OCI-LY1 (cell line): ENCODE measurements at regions not wholly inside any gene's neighbourhood (a gene's known extent, or its start where the extent isn't known, plus 50 kb on each side); places are given as distances from the start of the nearest gene placed in this dataset.

ENCODE experiments used
- EZH2 ChIP-seq: fragments of 200-600 bp; sonication (generic), shearing (Covaris generic); IDR thresholded peaks from 2 replicates; pipeline ENCODE4 v1.8.0; 2017; ENCODE audit warnings: borderline replicate concordance, mixed run types, mild to moderate bottlenecking, antibody characterized with exemption, low read length, moderate library complexity, mixed read lengths
- TF ChIP-seq, protein P1 (sequence below): fragments of 200-600 bp; sonication (generic), shearing (Covaris generic); IDR thresholded peaks from 2 replicates; pipeline ENCODE4 v1.5.1; 2017; ENCODE audit warnings: mild to moderate bottlenecking, antibody characterized with exemption, low read length, moderate library complexity, mixed read lengths

DNA sequence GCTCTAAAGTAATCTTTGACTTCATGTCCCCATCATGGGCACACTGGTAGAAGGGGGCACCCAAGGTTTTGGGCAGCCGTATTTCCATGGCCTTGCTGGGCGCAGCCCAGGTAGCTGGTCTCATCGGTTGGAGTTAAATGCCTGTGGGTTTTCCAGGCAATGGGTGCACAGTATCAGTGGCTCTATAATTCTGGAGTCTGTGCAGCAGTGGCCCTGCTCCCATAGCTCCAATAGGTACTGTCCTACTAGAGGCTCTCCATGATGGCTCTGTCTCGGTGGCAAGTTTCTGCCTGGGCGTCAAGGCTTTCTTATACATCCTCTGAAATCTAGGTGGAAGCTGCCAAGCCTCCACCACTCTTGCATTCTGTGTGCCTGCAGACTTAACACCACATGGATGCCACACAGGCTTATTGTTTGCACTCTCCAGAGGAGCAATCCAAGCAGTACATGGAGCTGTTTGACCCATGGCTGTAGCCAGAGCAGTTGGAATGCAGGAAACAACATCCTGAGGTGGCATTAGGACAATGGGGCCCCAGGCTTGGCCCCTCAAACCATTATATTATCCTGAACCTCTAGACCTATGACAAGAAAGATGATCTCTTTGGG, 60.5 kb upstream of the UGT8 start:
- TF ChIP-seq, protein P1, sequence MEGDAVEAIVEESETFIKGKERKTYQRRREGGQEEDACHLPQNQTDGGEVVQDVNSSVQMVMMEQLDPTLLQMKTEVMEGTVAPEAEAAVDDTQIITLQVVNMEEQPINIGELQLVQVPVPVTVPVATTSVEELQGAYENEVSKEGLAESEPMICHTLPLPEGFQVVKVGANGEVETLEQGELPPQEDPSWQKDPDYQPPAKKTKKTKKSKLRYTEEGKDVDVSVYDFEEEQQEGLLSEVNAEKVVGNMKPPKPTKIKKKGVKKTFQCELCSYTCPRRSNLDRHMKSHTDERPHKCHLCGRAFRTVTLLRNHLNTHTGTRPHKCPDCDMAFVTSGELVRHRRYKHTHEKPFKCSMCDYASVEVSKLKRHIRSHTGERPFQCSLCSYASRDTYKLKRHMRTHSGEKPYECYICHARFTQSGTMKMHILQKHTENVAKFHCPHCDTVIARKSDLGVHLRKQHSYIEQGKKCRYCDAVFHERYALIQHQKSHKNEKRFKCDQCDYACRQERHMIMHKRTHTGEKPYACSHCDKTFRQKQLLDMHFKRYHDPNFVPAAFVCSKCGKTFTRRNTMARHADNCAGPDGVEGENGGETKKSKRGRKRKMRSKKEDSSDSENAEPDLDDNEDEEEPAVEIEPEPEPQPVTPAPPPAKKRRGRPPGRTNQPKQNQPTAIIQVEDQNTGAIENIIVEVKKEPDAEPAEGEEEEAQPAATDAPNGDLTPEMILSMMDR = no peak
- no peak for TF ChIP-seq EZH2
